ENCODE measurements at regions not wholly inside any gene's neighbourhood (a gene's known extent, or its start where the extent isn't known, plus 50 kb on each side); places are given as distances from the start of the nearest gene placed in this dataset.

DNA sequence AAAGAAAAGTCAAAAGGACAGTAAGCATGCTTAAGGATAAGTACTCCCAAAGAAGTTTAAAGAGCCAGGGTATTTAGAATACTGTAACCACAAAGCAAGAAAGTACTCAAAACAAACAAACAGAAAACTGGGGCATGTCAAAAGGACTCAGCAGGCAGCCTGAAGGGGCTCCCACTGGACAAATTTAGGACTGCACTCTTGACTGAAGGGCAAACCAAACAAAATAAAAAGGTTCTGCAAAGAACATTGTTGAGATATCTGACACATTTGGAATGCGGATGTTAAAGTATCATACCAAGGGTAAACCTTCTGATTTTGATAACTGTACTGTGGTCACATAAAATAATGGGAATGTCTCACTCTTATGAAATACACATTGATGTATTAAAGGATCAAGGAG lies 157.4 kb downstream of the TNFSF13B start:
- in situ Hi-C loops (cut with HindIII; ENCODE audit: low pct_ligation_motif_present, low sequenced_read_pairs): no loop called here
- H3K4me3 ChIP-seq (ENCODE audit: low read depth, low read length): no peak overlapping the region
- peak; percentile 37 for DNase-seq
- peak; percentile 16 for TF ChIP-seq CTCF (IDR thresholded peaks at IDR 0.05; ENCODE audit: low read depth, low read length, missing control alignments)
- H3K27me3 ChIP-seq (replicated peaks): no peaks in the 10 kb centered on the region
- peak overlapping the region; percentile 11 for H3K27ac ChIP-seq
- H3K36me3 ChIP-seq (replicated peaks): no peaks in the 10 kb centered on the region

DNA sequence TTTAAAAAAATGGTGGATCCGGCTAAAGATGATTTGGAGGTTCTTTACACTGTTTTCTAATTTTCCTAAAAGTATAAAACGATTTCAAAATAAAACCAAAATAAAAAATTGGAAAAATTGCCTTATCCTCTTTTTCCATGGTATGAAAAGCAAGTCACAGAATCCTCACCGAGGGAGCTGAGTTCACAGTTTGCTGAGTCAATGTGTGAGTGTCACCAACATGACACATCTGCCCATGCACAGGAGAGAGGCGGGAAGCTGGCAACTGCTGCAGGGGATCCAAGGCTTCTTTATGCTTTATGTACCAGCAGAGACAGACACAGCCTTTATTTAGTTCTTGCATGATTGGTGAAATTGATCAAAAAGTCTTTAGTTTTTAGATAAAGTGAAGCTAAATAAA lies 157.8 kb downstream of the TNFSF13B start:
- H3K27ac ChIP-seq: peak overlapping the region; percentile 11
- no peaks in the 10 kb centered on the region for H3K36me3 ChIP-seq (replicated peaks)
- peak; percentile 42 for DNase-seq
- H3K27me3 ChIP-seq (replicated peaks): no peaks in the 10 kb centered on the region
- no peak for TF ChIP-seq CTCF (IDR thresholded peaks at IDR 0.05; ENCODE audit: low read depth, low read length, missing control alignments)
- H3K4me3 ChIP-seq (ENCODE audit: low read depth, low read length): no peak overlapping the region
- in situ Hi-C loops (cut with HindIII; ENCODE audit: low pct_ligation_motif_present, low sequenced_read_pairs): no loop called here

- no peaks in the 10 kb centered on the region for H3K36me3 ChIP-seq (replicated peaks)
- H3K27me3 ChIP-seq (replicated peaks): no peaks in the 10 kb centered on the region
- TF ChIP-seq CTCF (IDR thresholded peaks at IDR 0.05; ENCODE audit: low read depth, low read length, missing control alignments): no peak
- DNase-seq: no peak
- no peak overlapping the region for H3K4me3 ChIP-seq (ENCODE audit: low read depth, low read length)
- in situ Hi-C loops (cut with HindIII; ENCODE audit: low pct_ligation_motif_present, low sequenced_read_pairs): no loop called here
- no peak overlapping the region for H3K27ac ChIP-seq
Measured at GRCh38 chr13:108428691-108429090, 159.2 kb downstream of the TNFSF13B start.

GRCh38 chr13:108433976-108434755 lies 164.6 kb downstream of the TNFSF13B start:
- Histone ChIP-seq H3K36me3 (replicated peaks) (no peaks in the 10 kb centered on the region), H3K27me3 (replicated peaks) (no peaks in the 10 kb centered on the region), H3K4me3 (ENCODE audit: low read depth, low read length) (no peak overlapping the region), H3K27ac (no peak overlapping the region)
- TF ChIP-seq CTCF (IDR thresholded peaks at IDR 0.05; ENCODE audit: low read depth, low read length, missing control alignments): no peak
- in situ Hi-C loops (cut with HindIII; ENCODE audit: low pct_ligation_motif_present, low sequenced_read_pairs): no loop called here
- DNase-seq: no peak

GRCh38 chr13:108435393-108436149 lies 166.1 kb downstream of the TNFSF13B start:
- no peak overlapping the region for H3K4me3 ChIP-seq (ENCODE audit: low read depth, low read length)
- H3K27me3 ChIP-seq (replicated peaks): no peaks in the 10 kb centered on the region
- H3K36me3 ChIP-seq (replicated peaks): no peaks in the 10 kb centered on the region
- TF ChIP-seq CTCF (IDR thresholded peaks at IDR 0.05; ENCODE audit: low read depth, low read length, missing control alignments): no peak
- H3K27ac ChIP-seq: no peak overlapping the region
- in situ Hi-C loops (cut with HindIII; ENCODE audit: low pct_ligation_motif_present, low sequenced_read_pairs): no loop called here
- DNase-seq: no peak
